Ovary (tissue), 7 donors: ENCODE measurements at regions not wholly inside any gene's neighbourhood (a gene's known extent, or its start where the extent isn't known, plus 50 kb on each side); places are given as distances from the start of the nearest gene placed in this dataset.

Source experiments
- DNase-seq, 5 donors: peaks; one replicate each; pipeline ENCODE4 v3.0.0-alpha.2; 2019 to 2020
- H3K27ac ChIP-seq, 2 donors: fragments of 200-600 bp; one replicate each; pipeline versions ENCODE4 v1.5.1 to v1.8.0; 2019 to 2022
- H3K27me3 ChIP-seq: fragments of 200-600 bp; one replicate; pipeline ENCODE4 v1.8.0; 2022
- H3K36me3 ChIP-seq: fragments of 200-600 bp; sonication (generic); one replicate; pipeline ENCODE4 v1.5.1; 2019
- H3K4me1 ChIP-seq: one replicate; pipeline ENCODE4 v1.8.1; 2013; ENCODE audit warnings: mild to moderate bottlenecking, moderate library complexity; ENCODE audit not compliant: insufficient read depth
- H3K4me3 ChIP-seq: fragments of 200-600 bp; sonication (generic); one replicate; pipeline ENCODE4 v1.5.1; 2017
- H3K9me3 ChIP-seq, 2 donors: fragments of 200-600 bp in 1 of 2; sonication (generic) in 1 of 2; one replicate each; pipeline versions ENCODE4 v1.5.1 to v1.8.1; 2013 to 2019; ENCODE audit warnings: mild to moderate bottlenecking in 1 of 2, moderate library complexity in 1 of 2
- EP300 ChIP-seq: sonication (generic); formaldehyde crosslinking; IDR thresholded peaks from one replicate; pipeline ENCODE4 v1.6.1; 2017; ENCODE audit warnings: antibody characterized with exemption
- POLR2A ChIP-seq: fragments of 450-650 bp; IDR thresholded peaks from one replicate; pipeline ENCODE4 v1.6.1; 2017; ENCODE audit warnings: antibody characterized with exemption, mild to moderate bottlenecking, moderate library complexity
- WGBS, 3 donors: extraction: QIAGEN DNeasy Blood & Tissue Kit in 1 of 3; methylation state at CpG; one replicate each; pipeline versions ENCODE4 v1.1.5 to v1.1.7; 2013 to 2017; 5-methylcytosine and 5-hydroxymethylcytosine counted together
- intact Hi-C, 4 donors: fragments of 100-400 bp; cut with DNase I; formaldehyde crosslinking; loops; one replicate each; pipeline versions ENCODE4 v1.11.0 to v1.15.1; 2022 to 2023
- TF ChIP-seq, protein P1 (sequence below), 3 donors: fragments of 450-650 bp in 2 of 3; fragments of 200-600 bp in 1 of 3; IDR thresholded peaks; one replicate each; pipeline versions ENCODE4 v1.5.1 to v1.8.0; 2016 to 2022; ENCODE audit warnings: antibody characterized with exemption in 3 of 3, mild to moderate bottlenecking in 1 of 3
- donor health status: DM: no; HTN: no; CAD: no; lungs with moderate emphysema.
- donor health status: DM: no; HTN: no; CAD: no.
- donor health status: Bipolar disorder and iron deficiency.
- donor health status: DM: no; HTN: no; CAD: no.
- donor health status: DM: yes; HTN: yes; CAD: no.

GRCh38 chr9:11002705-11003104, 389.9 kb upstream of the PTPRD start:
- H3K4me1 ChIP-seq: no peaks in the 10 kb centered on the region
- DNase-seq: no peak
- no peak for TF ChIP-seq POLR2A
- TF ChIP-seq, protein P1, sequence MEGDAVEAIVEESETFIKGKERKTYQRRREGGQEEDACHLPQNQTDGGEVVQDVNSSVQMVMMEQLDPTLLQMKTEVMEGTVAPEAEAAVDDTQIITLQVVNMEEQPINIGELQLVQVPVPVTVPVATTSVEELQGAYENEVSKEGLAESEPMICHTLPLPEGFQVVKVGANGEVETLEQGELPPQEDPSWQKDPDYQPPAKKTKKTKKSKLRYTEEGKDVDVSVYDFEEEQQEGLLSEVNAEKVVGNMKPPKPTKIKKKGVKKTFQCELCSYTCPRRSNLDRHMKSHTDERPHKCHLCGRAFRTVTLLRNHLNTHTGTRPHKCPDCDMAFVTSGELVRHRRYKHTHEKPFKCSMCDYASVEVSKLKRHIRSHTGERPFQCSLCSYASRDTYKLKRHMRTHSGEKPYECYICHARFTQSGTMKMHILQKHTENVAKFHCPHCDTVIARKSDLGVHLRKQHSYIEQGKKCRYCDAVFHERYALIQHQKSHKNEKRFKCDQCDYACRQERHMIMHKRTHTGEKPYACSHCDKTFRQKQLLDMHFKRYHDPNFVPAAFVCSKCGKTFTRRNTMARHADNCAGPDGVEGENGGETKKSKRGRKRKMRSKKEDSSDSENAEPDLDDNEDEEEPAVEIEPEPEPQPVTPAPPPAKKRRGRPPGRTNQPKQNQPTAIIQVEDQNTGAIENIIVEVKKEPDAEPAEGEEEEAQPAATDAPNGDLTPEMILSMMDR (IDR thresholded peaks at IDR 0.05): no peak
- no peaks in the 10 kb centered on the region for H3K27me3 ChIP-seq
- H3K36me3 ChIP-seq: no peaks in the 10 kb centered on the region
- no peaks in the 10 kb centered on the region for H3K9me3 ChIP-seq
- intact Hi-C loops: no loop called here
- H3K27ac ChIP-seq: no peak overlapping the region
- no peak overlapping the region for H3K4me3 ChIP-seq
- WGBS, 3 donors: 44 to 95% (median 56%) methylated on average over 1 of the region's 1 CpG

DNA sequence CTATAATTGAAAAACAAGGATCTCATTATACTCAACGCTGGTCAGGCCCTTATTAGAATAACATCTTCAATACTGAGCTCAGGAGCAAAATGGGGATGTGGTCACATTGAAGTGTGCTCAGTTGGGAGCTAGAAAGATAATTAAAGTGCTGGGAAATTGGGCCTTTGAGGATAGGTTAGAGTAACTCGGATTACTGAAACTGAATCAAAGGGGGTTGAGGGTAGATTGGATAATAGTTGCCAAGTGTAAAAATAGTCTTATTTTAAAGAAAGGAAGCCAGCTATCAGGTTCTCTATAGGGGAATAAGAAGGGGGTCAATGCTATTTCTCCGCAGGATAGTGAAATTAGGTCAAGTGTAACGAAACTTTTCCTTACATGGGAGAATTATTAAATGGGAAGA, 391.0 kb upstream of the PTPRD start:
- TF ChIP-seq, protein P1 (IDR thresholded peaks at IDR 0.05): no peak
- TF ChIP-seq EP300: no peak
- TF ChIP-seq POLR2A: no peak
- Histone ChIP-seq H3K4me3 (no peak overlapping the region), H3K9me3 (no peaks in the 10 kb centered on the region), H3K36me3 (no peaks in the 10 kb centered on the region), H3K27me3 (no peaks in the 10 kb centered on the region), H3K27ac (no peak overlapping the region), H3K4me1 (no peaks in the 10 kb centered on the region)
- intact Hi-C loops: no loop called here
- no peak for DNase-seq
- WGBS, 3 donors: 82 to 88% (median 86%) methylated on average over 4 of the region's 4 CpGs

- Histone ChIP-seq H3K4me3 (no peak overlapping the region), H3K36me3 (no peaks in the 10 kb centered on the region), H3K27ac (no peak overlapping the region), H3K4me1 (no peaks in the 10 kb centered on the region), H3K27me3 (no peaks in the 10 kb centered on the region), H3K9me3 (no peaks in the 10 kb centered on the region)
- TF ChIP-seq, protein P1 (IDR thresholded peaks at IDR 0.05): no peak
- TF ChIP-seq POLR2A (no peak), EP300 (no peak)
- no peak for DNase-seq
- 90 to 99% (median 96%) methylated on average over 7 of the region's 7 CpGs for WGBS, 3 donors
- intact Hi-C loops: no loop called here
These were observed 398.9 kb upstream of the PTPRD start for GRCh38 chr9:11011696-11012095.

DNA sequence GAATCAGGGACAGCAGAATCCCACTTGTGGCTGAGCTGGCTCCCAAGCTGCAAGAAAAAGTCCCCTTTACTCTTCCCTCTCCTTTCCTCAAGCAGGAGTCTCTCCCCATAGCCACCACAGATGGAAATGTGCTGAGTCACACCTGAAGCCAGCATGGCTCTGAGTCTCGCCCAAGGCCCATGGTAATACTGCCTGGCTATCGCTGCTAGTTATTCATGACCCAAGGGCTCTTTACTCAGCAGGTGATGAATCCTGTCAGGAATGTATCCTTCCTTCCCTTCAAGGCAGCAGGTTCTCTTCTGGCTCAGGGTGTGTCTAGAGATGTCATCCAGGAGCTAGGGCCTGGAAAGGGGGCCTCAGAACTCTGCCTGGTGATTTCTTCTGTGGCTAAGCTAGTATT, 403.3 kb upstream of the PTPRD start:
- TF ChIP-seq, protein P1 (IDR thresholded peaks at IDR 0.05): no peak
- no peak for TF ChIP-seq EP300
- no peak for TF ChIP-seq POLR2A
- H3K4me1 ChIP-seq: no peaks in the 10 kb centered on the region
- intact Hi-C loops: no loop called here
- H3K36me3 ChIP-seq: no peaks in the 10 kb centered on the region
- H3K9me3 ChIP-seq: no peaks in the 10 kb centered on the region
- H3K4me3 ChIP-seq: no peak overlapping the region
- WGBS, 3 donors: 95 to 100% (median 98%) methylated on average over 2 of the region's 2 CpGs
- H3K27me3 ChIP-seq: no peaks in the 10 kb centered on the region
- H3K27ac ChIP-seq: no peak overlapping the region
- DNase-seq: no peak

- H3K4me3 ChIP-seq: no peak overlapping the region
- no peak for TF ChIP-seq POLR2A
- no peak for TF ChIP-seq EP300
- TF ChIP-seq, protein P1 (IDR thresholded peaks at IDR 0.05): no peak
- DNase-seq: no peak
- no peaks in the 10 kb centered on the region for H3K36me3 ChIP-seq
- no peak overlapping the region for H3K27ac ChIP-seq
- no peaks in the 10 kb centered on the region for H3K4me1 ChIP-seq
- intact Hi-C loops: no loop called here
- no peaks in the 10 kb centered on the region for H3K9me3 ChIP-seq
- no peaks in the 10 kb centered on the region for H3K27me3 ChIP-seq
- 10 to 23% (median 15%) methylated on average over 2 of the region's 2 CpGs for WGBS, 3 donors
These were observed 410.4 kb upstream of the PTPRD start for GRCh38 chr9:11023201-11023600.
